Naive B cell (primary cell): ENCODE measurements at regions not wholly inside any gene's neighbourhood (a gene's known extent, or its start where the extent isn't known, plus 50 kb on each side); places are given as distances from the start of the nearest gene placed in this dataset.

Experiments
- ATAC-seq, 2 donors: fragments of 150-1000 bp; cut with Tn5 transposase; 2 replicates each; pipeline ENCODE4 v1.10.0; 2021; ENCODE audit warnings: low read depth in 2 of 2, mild to moderate bottlenecking in 2 of 2, moderate library complexity in 2 of 2
- DNase-seq: peaks from one replicate; pipeline ENCODE4 v3.0.0; 2022
- H3K27ac Mint-ChIP-seq, 6 donors: one replicate each; pipeline ENCODE4 v1.8.0; 2020 to 2022; ENCODE audit warnings: mild to moderate bottlenecking in 6 of 6, mixed read lengths in 6 of 6, moderate library complexity in 5 of 6, inconsistent platforms in 2 of 6
- H3K27me3 Mint-ChIP-seq, 3 donors: one replicate each; pipeline ENCODE4 v1.8.0; 2021 to 2022; ENCODE audit warnings: mixed read lengths in 3 of 3, mild to moderate bottlenecking in 1 of 3
- H3K36me3 Mint-ChIP-seq, 2 donors: one replicate each; pipeline ENCODE4 v1.8.0; 2020 to 2022; ENCODE audit warnings: mixed read lengths in 2 of 2, inconsistent platforms in 1 of 2, mild to moderate bottlenecking in 1 of 2
- H3K4me1 Mint-ChIP-seq, 3 donors: one replicate each; pipeline ENCODE4 v1.8.0; 2020 to 2022; ENCODE audit warnings: mixed read lengths in 3 of 3, inconsistent platforms in 1 of 3, mild to moderate bottlenecking in 1 of 3, moderate library complexity in 1 of 3
- H3K4me3 Mint-ChIP-seq, 8 donors: one replicate each; pipeline ENCODE4 v1.8.0; 2020 to 2022; ENCODE audit warnings: mild to moderate bottlenecking in 8 of 8, mixed read lengths in 8 of 8, moderate library complexity in 8 of 8, inconsistent platforms in 2 of 8
- H3K9me3 Mint-ChIP-seq, 7 donors: one replicate each; pipeline ENCODE4 v1.8.0; 2020 to 2022; ENCODE audit warnings: mixed read lengths in 7 of 7, mild to moderate bottlenecking in 5 of 7, inconsistent platforms in 2 of 7, moderate library complexity in 1 of 7

GRCh38 chr15:77852241-77853007 lies 219.7 kb upstream of the LINGO1 start:
- Mint-ChIP-seq H3K4me3 (no peak overlapping the region), H3K36me3 (peaks cover 7 to 8% of the 10 kb centered on the region in 2 donors), H3K9me3 (peaks cover 0 to 14% (median 4%) of the 10 kb centered on the region in 7 donors), H3K27ac (no peak overlapping the region), H3K27me3 (peaks cover 25 to 57% (median 44%) of the 10 kb centered on the region in 3 donors), H3K4me1 (no peaks in the 10 kb centered on the region)
- DNase-seq (no peak), ATAC-seq (no peak)

GRCh38 chr15:77851691-77852090 lies 219.0 kb upstream of the LINGO1 start:
- Mint-ChIP-seq H3K4me1 (no peaks in the 10 kb centered on the region), H3K9me3 (peaks cover 0 to 14% (median 7%) of the 10 kb centered on the region in 7 donors), H3K27me3 (peaks cover 31 to 58% (median 51%) of the 10 kb centered on the region in 3 donors), H3K27ac (no peak overlapping the region), H3K36me3 (peaks cover 8 to 11% of the 10 kb centered on the region in 2 donors), H3K4me3 (no peak overlapping the region)
- ATAC-seq (no peak), DNase-seq (no peak)

GRCh38 chr15:77851086-77851485 lies 218.4 kb upstream of the LINGO1 start:
- no peaks in the 10 kb centered on the region for H3K4me1 Mint-ChIP-seq
- H3K27me3 Mint-ChIP-seq = peaks cover 31 to 57% (median 57%) of the 10 kb centered on the region in 3 donors
- no peak overlapping the region for H3K4me3 Mint-ChIP-seq
- peaks cover 13 to 15% of the 10 kb centered on the region in 2 donors for H3K36me3 Mint-ChIP-seq
- ATAC-seq (no peak), DNase-seq (no peak)
- peaks cover 4 to 19% (median 10%) of the 10 kb centered on the region in 7 donors for H3K9me3 Mint-ChIP-seq
- H3K27ac Mint-ChIP-seq = no peak overlapping the region

- H3K36me3 Mint-ChIP-seq = peaks cover 19 to 28% of the 10 kb centered on the region in 2 donors
Observed at GRCh38 chr15:77846986-77847385, 214.3 kb upstream of the LINGO1 start.

GRCh38 chr15:77846360-77846759 lies 213.6 kb upstream of the LINGO1 start:
- Mint-ChIP-seq H3K27me3 (peaks cover 21 to 42% (median 39%) of the 10 kb centered on the region in 3 donors), H3K9me3 (peaks cover 6 to 44% (median 24%) of the 10 kb centered on the region in 7 donors), H3K36me3 (peaks cover 19 to 28% of the 10 kb centered on the region in 2 donors), H3K4me3 (no peak overlapping the region), H3K4me1 (no peaks in the 10 kb centered on the region), H3K27ac (peak overlapping the region in 1 of 6 donors; percentile 58)
- DNase-seq (no peak), ATAC-seq (no peak)

More at GRCh38 chr15:77846986-77847385, 214.3 kb upstream of the LINGO1 start:
- no peak overlapping the region for H3K27ac Mint-ChIP-seq
- H3K9me3 Mint-ChIP-seq = peaks cover 6 to 40% (median 24%) of the 10 kb centered on the region in 7 donors
- peaks cover 23 to 49% (median 44%) of the 10 kb centered on the region in 3 donors for H3K27me3 Mint-ChIP-seq
- DNase-seq (no peak), ATAC-seq (no peak)
- H3K4me3 Mint-ChIP-seq = no peak overlapping the region
- no peaks in the 10 kb centered on the region for H3K4me1 Mint-ChIP-seq

- peaks cover 16 to 23% of the 10 kb centered on the region in 2 donors for H3K36me3 Mint-ChIP-seq
- no peak for DNase-seq
- H3K4me3 Mint-ChIP-seq = no peak overlapping the region
- H3K27ac Mint-ChIP-seq = no peak overlapping the region
- ATAC-seq = no peak
- peaks cover 3 to 38% (median 22%) of the 10 kb centered on the region in 7 donors for H3K9me3 Mint-ChIP-seq
- H3K27me3 Mint-ChIP-seq = peaks cover 16 to 47% (median 37%) of the 10 kb centered on the region in 3 donors
- no peaks in the 10 kb centered on the region for H3K4me1 Mint-ChIP-seq
Observed at GRCh38 chr15:77844798-77845446, 212.2 kb upstream of the LINGO1 start.

- peaks cover 14 to 20% of the 10 kb centered on the region in 2 donors for H3K36me3 Mint-ChIP-seq
- no peak overlapping the region for H3K4me3 Mint-ChIP-seq
- peaks cover 2 to 34% (median 22%) of the 10 kb centered on the region in 7 donors for H3K9me3 Mint-ChIP-seq
- peak overlapping the region in 1 of 6 donors; percentile 39 for H3K27ac Mint-ChIP-seq
- no peaks in the 10 kb centered on the region for H3K4me1 Mint-ChIP-seq
- ATAC-seq (no peak), DNase-seq (no peak)
- H3K27me3 Mint-ChIP-seq = peaks cover 16 to 51% (median 32%) of the 10 kb centered on the region in 3 donors
Observed at GRCh38 chr15:77843546-77843945, 210.8 kb upstream of the LINGO1 start.

- no peak overlapping the region for H3K4me3 Mint-ChIP-seq
- peaks cover 2 to 31% (median 15%) of the 10 kb centered on the region in 7 donors for H3K9me3 Mint-ChIP-seq
- DNase-seq = no peak
- no peak for ATAC-seq
- H3K36me3 Mint-ChIP-seq = peaks cover 5 to 15% of the 10 kb centered on the region in 2 donors
- H3K27me3 Mint-ChIP-seq = peaks cover 16 to 40% (median 30%) of the 10 kb centered on the region in 3 donors
- H3K4me1 Mint-ChIP-seq = no peaks in the 10 kb centered on the region
- H3K27ac Mint-ChIP-seq = no peak overlapping the region
Observed at GRCh38 chr15:77840991-77841775, 208.5 kb upstream of the LINGO1 start.

GRCh38 chr15:77839970-77840905 lies 207.5 kb upstream of the LINGO1 start:
- Mint-ChIP-seq H3K36me3 (peaks cover 0 to 10% of the 10 kb centered on the region in 2 donors), H3K27ac (no peak overlapping the region), H3K4me3 (no peak overlapping the region), H3K9me3 (peaks cover 2 to 24% (median 13%) of the 10 kb centered on the region in 7 donors), H3K4me1 (no peaks in the 10 kb centered on the region), H3K27me3 (peaks cover 16 to 41% (median 34%) of the 10 kb centered on the region in 3 donors)
- DNase-seq (no peak), ATAC-seq (no peak)

GRCh38 chr15:77839456-77839855 lies 206.7 kb upstream of the LINGO1 start:
- no peak for DNase-seq
- Mint-ChIP-seq H3K27ac (no peak overlapping the region), H3K27me3 (peaks cover 16 to 41% (median 34%) of the 10 kb centered on the region in 3 donors)

GRCh38 chr15:77838595-77838994 lies 205.9 kb upstream of the LINGO1 start:
- Mint-ChIP-seq H3K4me1 (no peaks in the 10 kb centered on the region), H3K4me3 (no peak overlapping the region), H3K27ac (no peak overlapping the region), H3K9me3 (peaks cover 0 to 13% (median 4%) of the 10 kb centered on the region in 7 donors), H3K27me3 (peaks cover 16 to 41% (median 34%) of the 10 kb centered on the region in 3 donors), H3K36me3 (no peaks in the 10 kb centered on the region)
- ATAC-seq = no peak
- DNase-seq = no peak

More at GRCh38 chr15:77839456-77839855, 206.7 kb upstream of the LINGO1 start:
- H3K36me3 Mint-ChIP-seq = peaks cover 0 to 4% of the 10 kb centered on the region in 2 donors
- no peak for ATAC-seq
- H3K9me3 Mint-ChIP-seq = peaks cover 2 to 19% (median 7%) of the 10 kb centered on the region in 7 donors
- H3K4me1 Mint-ChIP-seq = no peaks in the 10 kb centered on the region
- no peak overlapping the region for H3K4me3 Mint-ChIP-seq

GRCh38 chr15:77838061-77838460 lies 205.3 kb upstream of the LINGO1 start:
- peaks cover 16 to 41% (median 34%) of the 10 kb centered on the region in 3 donors for H3K27me3 Mint-ChIP-seq
- no peaks in the 10 kb centered on the region for H3K4me1 Mint-ChIP-seq
- DNase-seq = no peak
- ATAC-seq = no peak
- peaks cover 0 to 9% (median 4%) of the 10 kb centered on the region in 7 donors for H3K9me3 Mint-ChIP-seq
- no peaks in the 10 kb centered on the region for H3K36me3 Mint-ChIP-seq
- no peak overlapping the region for H3K4me3 Mint-ChIP-seq
- H3K27ac Mint-ChIP-seq = no peak overlapping the region
